IMR-90 (cell line): ENCODE measurements at regions not wholly inside any gene's neighbourhood (a gene's known extent, or its start where the extent isn't known, plus 50 kb on each side); places are given as distances from the start of the nearest gene placed in this dataset.

ENCODE experiments used
- ATAC-seq: fragments of 200-7000 bp; cut with Tn5 transposase; 2 replicates; pipeline ENCODE4 v1.9.1; 2020; ENCODE audit warnings: low read depth, mild to moderate bottlenecking, moderate library complexity
- BruUV-seq: library from RNA; stranded (reverse); fragments of 400-500 nt; replicated peaks from 2 replicates; lab custom pipeline; 2021; lab: Mats Ljungman, UMichigan
- CTCF ChIA-PET: fragments of 300-600 bp; formaldehyde crosslinking; extraction: SDS; loops from one replicate; lab custom pipeline; 2021; ENCODE audit warnings: antibody characterized with exemption; lab: Yijun Ruan, JAX
- POLR2A ChIA-PET: fragments of 300-600 bp; sonication (Branson Sonifier 250); formaldehyde crosslinking; loops from one replicate; lab custom pipeline; 2022; ENCODE audit warnings: antibody characterized with exemption; ENCODE audit not compliant: unreplicated experiment; lab: Charles Lee
- DNase-seq: peaks from one replicate; pipeline ENCODE4 v3.0.0; 2013
- H2AFZ ChIP-seq: replicated peaks from 2 replicates; pipeline ENCODE3; 2013; ENCODE audit warnings: low read length, mild to moderate bottlenecking; ENCODE audit not compliant: poor library complexity
- H2AK5ac ChIP-seq: 2 replicates; pipeline ENCODE4 v1.6.1; 2013; ENCODE audit warnings: low read depth, low read length, inconsistent platforms
- H2AK9ac ChIP-seq: replicated peaks from 2 replicates; pipeline ENCODE3; 2013; ENCODE audit warnings: mild to moderate bottlenecking, low read depth, low read length, moderate library complexity; ENCODE audit not compliant: poor library complexity
- H2BK120ac ChIP-seq: 2 replicates; pipeline ENCODE4 v1.6.1; 2013; ENCODE audit warnings: low read depth, low read length, inconsistent platforms
- H2BK15ac ChIP-seq: 3 replicates; pipeline ENCODE4 v1.6.1; 2013; ENCODE audit warnings: low read depth, low read length, inconsistent platforms
- H2BK20ac ChIP-seq: 2 replicates; pipeline ENCODE4 v1.6.1; 2013; ENCODE audit warnings: low read depth, mild to moderate bottlenecking, inconsistent platforms, low read length, moderate library complexity
- H2BK5ac ChIP-seq: 2 replicates; pipeline ENCODE4 v1.6.1; 2013; ENCODE audit warnings: mild to moderate bottlenecking, low read depth, low read length, inconsistent platforms; ENCODE audit not compliant: poor library complexity, severe bottlenecking
- H3K14ac ChIP-seq: replicated peaks from 2 replicates; pipeline ENCODE4 v1.6.1; 2013; ENCODE audit warnings: low read depth, low read length, inconsistent platforms
- H3K18ac ChIP-seq: 2 replicates; pipeline ENCODE4 v1.6.1; 2013; ENCODE audit warnings: low read depth, low read length, control low read depth
- H3K23ac ChIP-seq: 2 replicates; pipeline ENCODE4 v1.6.1; 2013; ENCODE audit warnings: low read depth, low read length, inconsistent platforms
- H3K27ac ChIP-seq: 2 replicates; pipeline ENCODE4 v1.5.1; 2013; ENCODE audit warnings: mild to moderate bottlenecking, control low read depth, low read length; ENCODE audit not compliant: insufficient read depth
- H3K27me3 ChIP-seq: 2 replicates; pipeline ENCODE4 v1.6.1; 2013; ENCODE audit warnings: low read length; ENCODE audit not compliant: control insufficient read depth, insufficient read depth
- H3K36me3 ChIP-seq: 2 replicates; pipeline ENCODE4 v1.6.1; 2013; ENCODE audit warnings: low read length, mixed read lengths; ENCODE audit not compliant: control insufficient read depth, insufficient read depth
- H3K4ac ChIP-seq: 2 replicates; pipeline ENCODE4 v1.6.1; 2013; ENCODE audit warnings: low read depth, low read length, inconsistent platforms
- H3K4me1 ChIP-seq: 2 replicates; pipeline ENCODE4 v1.6.1; 2013; ENCODE audit warnings: low read length, mixed read lengths; ENCODE audit not compliant: control insufficient read depth, insufficient read depth
- H3K4me2 ChIP-seq: 2 replicates; pipeline ENCODE4 v1.6.1; 2013; ENCODE audit warnings: low read depth, mild to moderate bottlenecking, control low read depth, low read length, moderate library complexity
- H3K4me3 ChIP-seq: 2 replicates; pipeline ENCODE4 v1.5.1; 2013; ENCODE audit warnings: low read depth, mild to moderate bottlenecking, control low read depth, low read length, moderate library complexity; ENCODE audit not compliant: insufficient read depth
- H3K56ac ChIP-seq: 2 replicates; pipeline ENCODE4 v1.6.1; 2013; ENCODE audit warnings: low read length, inconsistent platforms; ENCODE audit not compliant: insufficient read depth; ENCODE audit errors: extremely low read depth
- H3K79me1 ChIP-seq, 2 experiments: 2 replicates each; pipeline ENCODE4 v1.6.1; 2013; ENCODE audit warnings: low read length in 2 of 2, inconsistent platforms in 1 of 2, low read depth in 1 of 2
- H3K9ac ChIP-seq: 2 replicates; pipeline ENCODE4 v1.6.1; 2013; ENCODE audit warnings: low read depth, low read length, control low read depth
- H3K9me1 ChIP-seq: 2 replicates; pipeline ENCODE4 v1.6.1; 2013; ENCODE audit warnings: low read length, inconsistent platforms; ENCODE audit not compliant: insufficient read depth
- H3K9me3 ChIP-seq: 2 replicates; pipeline ENCODE4 v1.6.1; 2013; ENCODE audit warnings: low read length; ENCODE audit not compliant: control insufficient read depth, insufficient read depth
- H4K20me1 ChIP-seq: 2 replicates; pipeline ENCODE4 v1.6.1; 2013; ENCODE audit warnings: low read length, inconsistent platforms; ENCODE audit not compliant: insufficient read depth
- H4K5ac ChIP-seq: 2 replicates; pipeline ENCODE4 v1.6.1; 2013; ENCODE audit warnings: mild to moderate bottlenecking, low read depth, low read length, control low read depth
- H4K8ac ChIP-seq, 2 experiments: 2 replicates each; pipeline ENCODE4 v1.6.1; 2013; ENCODE audit warnings: low read depth in 2 of 2, low read length in 2 of 2, control low read depth in 1 of 2, inconsistent platforms in 1 of 2
- H4K91ac ChIP-seq: 2 replicates; pipeline ENCODE4 v1.6.1; 2013; ENCODE audit warnings: low read depth, low read length, inconsistent platforms; ENCODE audit not compliant: insufficient read depth
- BHLHE40 ChIP-seq: fragments of 150-350 bp; IDR thresholded peaks from 2 replicates; pipeline ENCODE4 v1.6.1; 2016; ENCODE audit warnings: mild to moderate bottlenecking, low read depth, low read length
- CHD1 ChIP-seq: IDR thresholded peaks from 2 replicates; pipeline ENCODE4 v1.6.1; 2012; ENCODE audit warnings: low read depth, low read length, improper control_type of control experiment
- MXI1 ChIP-seq: IDR thresholded peaks from 2 replicates; pipeline ENCODE4 v1.6.1; 2012; ENCODE audit warnings: low read depth, mild to moderate bottlenecking, low read length, moderate library complexity, borderline replicate concordance
- NFE2L2 ChIP-seq: fragments of 150-350 bp; IDR thresholded peaks from 2 replicates; pipeline ENCODE4 v1.6.1; 2016; ENCODE audit warnings: low read depth, mild to moderate bottlenecking, low read length
- POLR2A ChIP-seq: IDR thresholded peaks from 2 replicates; pipeline ENCODE4 v1.6.1; 2012; ENCODE audit warnings: mild to moderate bottlenecking, low read depth, low read length
- RFX5 ChIP-seq: IDR thresholded peaks from 2 replicates; pipeline ENCODE4 v1.8.0; 2012; ENCODE audit warnings: low read depth, mild to moderate bottlenecking, low read length, moderate library complexity
- dilution Hi-C: fragments of 300-500 bp; cut with HindIII; formaldehyde crosslinking; loops from one replicate; pipeline ENCODE4 v1.14.3; 2018; ENCODE audit warnings: low sequenced_read_pairs; ENCODE audit not compliant: unreplicated experiment
- in situ Hi-C: fragments of 300-500 bp; cut with MboI; formaldehyde crosslinking; loops from 3 replicates; pipeline ENCODE4 v1.14.3; 2019; ENCODE audit warnings: low sequenced_read_pairs, inconsistent platforms, mixed read lengths
- intact Hi-C: fragments of 100-400 bp; cut with micrococcal nuclease; formaldehyde crosslinking; loops from 2 replicates; pipeline ENCODE4 v1.10.0; 2022

GRCh38 chr12:66050283-66050576, 80.3 kb downstream of the LLPH start:
- Histone ChIP-seq H2AK5ac (no peak overlapping the region), H3K23ac (no peak overlapping the region), H3K79me1 (no peaks in the 10 kb centered on the region), H3K56ac (no peak overlapping the region), H2BK120ac (no peak overlapping the region), H2BK15ac (no peak overlapping the region), H3K36me3 (no peaks in the 10 kb centered on the region), H4K20me1 (no peaks in the 10 kb centered on the region), H4K91ac (no peak overlapping the region), H3K4me2 (no peak overlapping the region), H3K9me1 (no peaks in the 10 kb centered on the region), H3K27ac (no peak overlapping the region), H3K4me3 (no peak overlapping the region), H3K4ac (no peak overlapping the region), H3K4me1 (peaks cover 14% of the 10 kb centered on the region), H3K18ac (no peak overlapping the region), H2AK9ac (no peak overlapping the region), H2BK20ac (no peak overlapping the region), H3K14ac (no peak overlapping the region), H2BK5ac (no peak overlapping the region), H2AFZ (no peak overlapping the region), H3K27me3 (peaks cover 4% of the 10 kb centered on the region; the same call in 1 of the 2 replicates), H3K9me3 (no peaks in the 10 kb centered on the region), H4K5ac (no peak overlapping the region), H4K8ac (no peak overlapping the region), H3K9ac (no peak overlapping the region)
- ATAC-seq (no peak), DNase-seq (no peak)
- CTCF ChIA-PET, result no interaction called here
- POLR2A ChIA-PET, result no interaction called here
- TF ChIP-seq CHD1, result no peak
- no peak for TF ChIP-seq NFE2L2
- TF ChIP-seq MXI1, result no peak
- no peak for TF ChIP-seq BHLHE40
- TF ChIP-seq POLR2A, result no peak
- TF ChIP-seq RFX5, result no peak
- in situ Hi-C loops (no loop called here), intact Hi-C loops (no loop called here), dilution Hi-C loops (no loop called here)
- BruUV-seq, result no TSS peak
